Hematopoietic multipotent progenitor cell (in vitro differentiated cells): ENCODE measurements at regions not wholly inside any gene's neighbourhood (a gene's known extent, or its start where the extent isn't known, plus 50 kb on each side); places are given as distances from the start of the nearest gene placed in this dataset.
"Not testable (repeated sequence)": the region's sequence is repeated elsewhere in the genome, so short reads cannot be mapped to it uniquely, and the experiment has no call there.

Experiments
- DNase-seq, 3 donors: peaks; one replicate each; pipeline ENCODE4 v3.0.0-alpha.2; 2011 to 2015; ENCODE audit warnings: low read depth in 2 of 3, low spot score in 2 of 3

GRCh38 chrX:89539150-89539549 is 382.6 kb upstream of the TGIF2LX start:
- not testable (repeated sequence) for DNase-seq

GRCh38 chrX:89557146-89557545 is 364.6 kb upstream of the TGIF2LX start:
- not testable (repeated sequence) for DNase-seq

- not testable (repeated sequence) for DNase-seq
These were observed 359.6 kb upstream of the TGIF2LX start for GRCh38 chrX:89562079-89562478.

GRCh38 chrX:89563107-89563506 is 358.6 kb upstream of the TGIF2LX start:
- not testable (repeated sequence) for DNase-seq

- not testable (repeated sequence) for DNase-seq
These were observed 353.9 kb upstream of the TGIF2LX start for GRCh38 chrX:89567787-89568186.

GRCh38 chrX:89581868-89582267 is 339.8 kb upstream of the TGIF2LX start:
- not testable (repeated sequence) for DNase-seq

- not testable (repeated sequence) for DNase-seq
These were observed 289.9 kb upstream of the TGIF2LX start for GRCh38 chrX:89631858-89632257.

GRCh38 chrX:89635887-89636286 is 285.8 kb upstream of the TGIF2LX start:
- DNase-seq: not testable (repeated sequence)

GRCh38 chrX:89658662-89659061 is 263.0 kb upstream of the TGIF2LX start:
- not testable (repeated sequence) for DNase-seq

GRCh38 chrX:89706481-89706880 is 215.2 kb upstream of the TGIF2LX start:
- not testable (repeated sequence) for DNase-seq

- not testable (repeated sequence) for DNase-seq
These were observed 214.3 kb upstream of the TGIF2LX start for GRCh38 chrX:89707363-89707927.

- DNase-seq: not testable (repeated sequence)
These were observed 187.3 kb upstream of the TGIF2LX start for GRCh38 chrX:89734367-89734766.

- DNase-seq: not testable (repeated sequence)
These were observed 165.2 kb upstream of the TGIF2LX start for GRCh38 chrX:89756466-89756865.

- DNase-seq: peak in 1 of 3 donors; percentile 1
These were observed 163.9 kb upstream of the TGIF2LX start for GRCh38 chrX:89757767-89758166.

GRCh38 chrX:89759076-89759685 is 162.5 kb upstream of the TGIF2LX start:
- not testable (repeated sequence) for DNase-seq

- not testable (repeated sequence) for DNase-seq
These were observed 150.1 kb upstream of the TGIF2LX start for GRCh38 chrX:89771639-89772038.

- DNase-seq: not testable (repeated sequence)
These were observed 110.3 kb upstream of the TGIF2LX start for GRCh38 chrX:89811440-89811839.

- DNase-seq: not testable (repeated sequence)
These were observed 82.0 kb upstream of the TGIF2LX start for GRCh38 chrX:89839723-89840122.

GRCh38 chrX:89871662-89872061 is 50.0 kb upstream of the TGIF2LX start:
- peak in 1 of 3 donors; percentile 0 for DNase-seq
